ENCODE measurements at regions not wholly inside any gene's neighbourhood (a gene's known extent, or its start where the extent isn't known, plus 50 kb on each side); places are given as distances from the start of the nearest gene placed in this dataset.

DNA sequence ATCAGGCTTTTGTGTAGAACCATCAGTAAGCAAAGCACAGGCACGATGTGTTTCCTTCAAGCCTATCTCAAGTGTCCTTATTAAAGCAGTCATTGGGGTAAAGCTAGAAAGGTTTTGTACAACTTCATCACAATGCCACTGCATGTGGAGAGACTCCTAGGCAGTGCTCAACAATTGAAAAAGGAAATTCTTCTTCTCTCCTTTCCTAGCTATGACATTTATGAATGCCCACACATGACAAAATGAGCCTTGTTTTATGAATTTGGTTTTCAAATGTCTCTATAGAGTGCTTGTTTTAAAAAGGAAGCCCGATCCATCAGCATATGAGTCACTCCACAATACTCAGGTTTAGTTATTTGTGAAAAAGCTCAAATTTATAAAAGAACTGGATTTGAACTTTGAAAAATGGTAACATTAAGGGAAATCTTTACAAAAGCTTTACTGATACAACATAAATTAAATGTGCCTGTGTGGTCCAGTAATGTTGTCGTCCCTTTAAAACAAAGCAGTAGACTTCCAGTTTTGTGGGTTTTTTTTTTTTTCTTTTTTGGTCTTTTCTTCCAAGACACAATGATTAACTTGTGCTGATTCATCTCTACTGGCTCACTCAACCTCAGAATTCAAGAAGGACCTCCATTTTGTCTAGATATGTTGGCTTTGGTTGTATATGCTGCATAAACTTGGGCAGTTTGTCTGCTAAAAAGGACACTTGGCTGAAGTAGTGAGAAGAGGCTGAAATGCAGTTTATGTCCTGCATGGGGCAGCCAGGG is 273.8 kb downstream of the GASK1B start:
- H3K4me1 ChIP-seq (replicated peaks; ENCODE audit: insufficient read depth) = no peaks in the 10 kb centered on the region
- no peak overlapping the region for H2AFZ ChIP-seq
- no peaks in the 10 kb centered on the region for H4K20me1 ChIP-seq (ENCODE audit: insufficient read depth)
- TF ChIP-seq, protein P1, sequence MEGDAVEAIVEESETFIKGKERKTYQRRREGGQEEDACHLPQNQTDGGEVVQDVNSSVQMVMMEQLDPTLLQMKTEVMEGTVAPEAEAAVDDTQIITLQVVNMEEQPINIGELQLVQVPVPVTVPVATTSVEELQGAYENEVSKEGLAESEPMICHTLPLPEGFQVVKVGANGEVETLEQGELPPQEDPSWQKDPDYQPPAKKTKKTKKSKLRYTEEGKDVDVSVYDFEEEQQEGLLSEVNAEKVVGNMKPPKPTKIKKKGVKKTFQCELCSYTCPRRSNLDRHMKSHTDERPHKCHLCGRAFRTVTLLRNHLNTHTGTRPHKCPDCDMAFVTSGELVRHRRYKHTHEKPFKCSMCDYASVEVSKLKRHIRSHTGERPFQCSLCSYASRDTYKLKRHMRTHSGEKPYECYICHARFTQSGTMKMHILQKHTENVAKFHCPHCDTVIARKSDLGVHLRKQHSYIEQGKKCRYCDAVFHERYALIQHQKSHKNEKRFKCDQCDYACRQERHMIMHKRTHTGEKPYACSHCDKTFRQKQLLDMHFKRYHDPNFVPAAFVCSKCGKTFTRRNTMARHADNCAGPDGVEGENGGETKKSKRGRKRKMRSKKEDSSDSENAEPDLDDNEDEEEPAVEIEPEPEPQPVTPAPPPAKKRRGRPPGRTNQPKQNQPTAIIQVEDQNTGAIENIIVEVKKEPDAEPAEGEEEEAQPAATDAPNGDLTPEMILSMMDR (conservative IDR thresholded peaks at IDR 0.05) = no peak
- TF ChIP-seq EZH2 (IDR thresholded peaks at IDR 0.05; ENCODE audit: low read depth) = no peak
- no peaks in the 10 kb centered on the region for H3K36me3 ChIP-seq (ENCODE audit: low read depth)
- DNase-seq = no peak
- no peaks in the 10 kb centered on the region for H3K9me2 ChIP-seq (ENCODE audit: insufficient read depth)
- H3K4me2 ChIP-seq = no peak overlapping the region
- ChIA-PET CTCF (no interaction called here), POLR2A (ENCODE audit: unreplicated experiment) (no interaction called here)
- no peaks in the 10 kb centered on the region for H3K79me2 ChIP-seq (ENCODE audit: low read depth)
- no peaks in the 10 kb centered on the region for H3K27me3 ChIP-seq (ENCODE audit: insufficient read depth, low read depth)
- no TSS peak for BruUV-seq (replicated peaks)
- no peaks in the 10 kb centered on the region for H3K9me3 ChIP-seq (ENCODE audit: insufficient read depth, low read depth)
- H3K27ac ChIP-seq = no peak overlapping the region
- intact Hi-C loops (cut with micrococcal nuclease; ENCODE audit: unreplicated experiment) = no loop called here
- H3F3A ChIP-seq (ENCODE audit: insufficient read depth, low read depth) = no peaks in the 10 kb centered on the region
- H3K4me3 ChIP-seq = no peak overlapping the region

DNA sequence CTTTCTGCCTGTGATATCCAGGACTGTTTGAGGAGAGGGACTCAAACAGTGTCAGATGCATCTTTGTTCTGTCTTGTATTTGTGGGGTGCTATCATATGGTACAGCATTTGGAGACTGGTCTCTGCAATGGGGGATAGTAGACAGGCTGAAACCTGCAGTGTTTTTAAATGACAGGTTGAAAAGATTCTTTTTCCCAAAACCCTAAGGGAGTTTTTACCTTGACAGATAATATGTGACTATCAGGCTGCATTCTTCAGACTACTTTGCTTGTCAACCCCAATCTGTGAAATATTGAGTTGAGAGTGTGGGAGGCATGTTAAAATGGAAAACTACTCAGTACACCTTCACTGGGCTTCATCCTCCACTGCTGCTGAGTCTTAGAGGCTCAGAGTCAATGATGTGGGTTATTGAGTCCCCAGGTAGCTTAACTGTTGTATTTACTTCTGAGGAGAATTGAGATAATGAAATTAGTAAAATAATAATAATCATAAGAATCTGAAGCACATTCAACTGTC is 274.9 kb downstream of the GASK1B start:
- DNase-seq = no peak
- Histone ChIP-seq H3K4me2 (no peak overlapping the region), H3K79me2 (ENCODE audit: low read depth) (no peaks in the 10 kb centered on the region), H3K27ac (no peak overlapping the region), H3F3A (ENCODE audit: insufficient read depth, low read depth) (no peaks in the 10 kb centered on the region), H3K4me1 (replicated peaks; ENCODE audit: insufficient read depth) (no peaks in the 10 kb centered on the region), H4K20me1 (ENCODE audit: insufficient read depth) (no peaks in the 10 kb centered on the region), H3K36me3 (ENCODE audit: low read depth) (no peaks in the 10 kb centered on the region), H3K9me2 (ENCODE audit: insufficient read depth) (no peaks in the 10 kb centered on the region), H3K27me3 (ENCODE audit: insufficient read depth, low read depth) (no peaks in the 10 kb centered on the region), H3K9me3 (ENCODE audit: insufficient read depth, low read depth) (no peaks in the 10 kb centered on the region), H2AFZ (no peak overlapping the region), H3K4me3 (no peak overlapping the region)
- POLR2A ChIA-PET (ENCODE audit: unreplicated experiment) = no interaction called here
- TF ChIP-seq EZH2 (IDR thresholded peaks at IDR 0.05; ENCODE audit: low read depth) = no peak
- TF ChIP-seq, protein P1 (conservative IDR thresholded peaks at IDR 0.05) = no peak
- CTCF ChIA-PET = no interaction called here
- no TSS peak for BruUV-seq (replicated peaks)
- intact Hi-C loops (cut with micrococcal nuclease; ENCODE audit: unreplicated experiment) = no loop called here

DNA sequence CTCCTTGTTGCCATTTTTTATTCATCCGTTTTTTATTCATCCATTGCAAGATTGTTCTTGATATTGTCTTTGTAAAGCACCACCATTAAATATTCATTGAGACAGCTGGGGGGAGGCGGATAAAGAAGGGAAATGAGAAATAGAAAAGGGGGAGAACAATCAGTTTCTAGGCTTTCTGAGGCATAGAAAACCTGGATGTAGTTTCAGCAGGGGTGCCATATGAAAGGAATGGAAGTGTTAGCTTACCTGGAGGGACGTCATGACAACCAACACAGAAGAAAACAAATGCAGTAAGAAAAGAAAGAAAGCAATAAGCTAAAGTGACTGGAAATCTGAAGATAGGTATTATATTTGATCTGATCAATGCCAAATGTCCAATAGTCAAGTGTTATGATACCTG is 276.1 kb downstream of the GASK1B start:
- no peak for DNase-seq
- H3F3A ChIP-seq (ENCODE audit: insufficient read depth, low read depth) = no peaks in the 10 kb centered on the region
- no peaks in the 10 kb centered on the region for H3K27me3 ChIP-seq (ENCODE audit: insufficient read depth, low read depth)
- H3K4me1 ChIP-seq (replicated peaks; ENCODE audit: insufficient read depth) = no peaks in the 10 kb centered on the region
- no peaks in the 10 kb centered on the region for H4K20me1 ChIP-seq (ENCODE audit: insufficient read depth)
- ChIA-PET CTCF (no interaction called here), POLR2A (ENCODE audit: unreplicated experiment) (no interaction called here)
- no peaks in the 10 kb centered on the region for H3K79me2 ChIP-seq (ENCODE audit: low read depth)
- H3K9me3 ChIP-seq (ENCODE audit: insufficient read depth, low read depth) = no peaks in the 10 kb centered on the region
- H3K9me2 ChIP-seq (ENCODE audit: insufficient read depth) = no peaks in the 10 kb centered on the region
- H3K4me2 ChIP-seq = no peak overlapping the region
- intact Hi-C loops (cut with micrococcal nuclease; ENCODE audit: unreplicated experiment) = no loop called here
- TF ChIP-seq EZH2 (IDR thresholded peaks at IDR 0.05; ENCODE audit: low read depth) = no peak
- TF ChIP-seq, protein P1 (conservative IDR thresholded peaks at IDR 0.05) = no peak
- no peaks in the 10 kb centered on the region for H3K36me3 ChIP-seq (ENCODE audit: low read depth)
- H2AFZ ChIP-seq = no peak overlapping the region
- BruUV-seq (replicated peaks) = no TSS peak
- H3K27ac ChIP-seq = no peak overlapping the region
- no peak overlapping the region for H3K4me3 ChIP-seq

Measured in PC-9 (cell line).